ENCODE measurements at regions not wholly inside any gene's neighbourhood (a gene's known extent, or its start where the extent isn't known, plus 50 kb on each side); places are given as distances from the start of the nearest gene placed in this dataset.

- TF ChIP-seq, protein P1, sequence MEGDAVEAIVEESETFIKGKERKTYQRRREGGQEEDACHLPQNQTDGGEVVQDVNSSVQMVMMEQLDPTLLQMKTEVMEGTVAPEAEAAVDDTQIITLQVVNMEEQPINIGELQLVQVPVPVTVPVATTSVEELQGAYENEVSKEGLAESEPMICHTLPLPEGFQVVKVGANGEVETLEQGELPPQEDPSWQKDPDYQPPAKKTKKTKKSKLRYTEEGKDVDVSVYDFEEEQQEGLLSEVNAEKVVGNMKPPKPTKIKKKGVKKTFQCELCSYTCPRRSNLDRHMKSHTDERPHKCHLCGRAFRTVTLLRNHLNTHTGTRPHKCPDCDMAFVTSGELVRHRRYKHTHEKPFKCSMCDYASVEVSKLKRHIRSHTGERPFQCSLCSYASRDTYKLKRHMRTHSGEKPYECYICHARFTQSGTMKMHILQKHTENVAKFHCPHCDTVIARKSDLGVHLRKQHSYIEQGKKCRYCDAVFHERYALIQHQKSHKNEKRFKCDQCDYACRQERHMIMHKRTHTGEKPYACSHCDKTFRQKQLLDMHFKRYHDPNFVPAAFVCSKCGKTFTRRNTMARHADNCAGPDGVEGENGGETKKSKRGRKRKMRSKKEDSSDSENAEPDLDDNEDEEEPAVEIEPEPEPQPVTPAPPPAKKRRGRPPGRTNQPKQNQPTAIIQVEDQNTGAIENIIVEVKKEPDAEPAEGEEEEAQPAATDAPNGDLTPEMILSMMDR (IDR thresholded peaks at IDR 0.05), result no peak
- no peak for TF ChIP-seq EZH2 (IDR thresholded peaks at IDR 0.05; ENCODE audit: borderline replicate concordance, insufficient read depth, low read depth, low read length, poor library complexity, severe bottlenecking)
Observed at GRCh38 chr2:111659361-111660333, 224.3 kb downstream of the ANAPC1 start.
